HG02885 (cell line): ENCODE measurements at regions not wholly inside any gene's neighbourhood (a gene's known extent, or its start where the extent isn't known, plus 50 kb on each side); places are given as distances from the start of the nearest gene placed in this dataset.

Source experiments
- ATAC-seq: cut with Tn5 transposase; IDR thresholded peaks from one replicate; pipeline ENCODE4 v1.9.1; 2021; ENCODE audit warnings: mild to moderate bottlenecking; ENCODE audit not compliant: unreplicated experiment, poor library complexity

DNA sequence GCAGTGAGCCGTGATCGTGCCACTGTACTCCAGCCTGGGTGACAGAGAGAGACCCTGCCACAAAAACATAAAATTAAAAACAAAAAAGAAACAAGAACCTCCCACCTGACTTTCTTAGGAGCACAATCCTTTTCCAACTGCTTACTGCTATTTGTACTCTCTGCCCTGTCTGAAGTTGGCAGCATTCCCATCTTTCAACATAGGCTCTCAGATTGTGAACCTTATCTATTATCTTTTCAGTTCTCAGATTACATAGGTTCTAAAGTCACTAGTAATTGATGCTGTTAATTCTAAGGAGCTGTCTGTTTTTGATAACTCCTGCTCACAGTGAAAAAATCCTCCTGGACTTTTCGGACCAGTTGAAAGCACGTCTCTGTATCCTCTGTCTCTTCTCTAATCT is 812.2 kb upstream of the CT83 start:
- no peak for ATAC-seq
